MV-4-11 (cell line): ENCODE measurements at regions not wholly inside any gene's neighbourhood (a gene's known extent, or its start where the extent isn't known, plus 50 kb on each side); places are given as distances from the start of the nearest gene placed in this dataset.
A peak's percentile ranks its signal among the peaks of the same experiment; 100 is the strongest.
"Not testable (repeated sequence)": the region's sequence is repeated elsewhere in the genome, so short reads cannot be mapped to it uniquely, and the experiment has no call there.

Experiments
- DNase-seq: peaks from one replicate; lab custom pipeline; 2025; lab: John Stamatoyannopoulos, UW

DNA sequence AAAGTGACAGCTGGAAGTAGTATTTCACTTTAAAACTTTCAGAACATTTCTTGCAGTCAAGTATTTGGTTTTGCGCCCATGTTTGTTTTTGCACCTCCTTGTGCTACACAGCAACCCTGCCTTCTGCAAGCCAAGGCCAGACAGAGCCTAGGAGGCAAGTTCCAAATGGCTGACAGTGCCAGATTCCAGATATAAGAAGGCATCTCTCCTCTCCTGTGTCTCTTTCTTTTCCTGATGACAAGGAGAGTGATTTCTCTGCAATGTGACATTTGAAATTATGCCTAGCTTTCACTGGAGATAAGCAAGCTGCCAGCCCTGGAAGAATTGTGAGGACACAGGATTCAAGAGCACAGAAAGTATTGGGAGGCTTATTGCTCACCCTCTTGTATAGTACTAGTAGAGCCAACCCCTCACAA, 149.1 kb upstream of the TENT5A start:
- DNase-seq, result no peak

DNA sequence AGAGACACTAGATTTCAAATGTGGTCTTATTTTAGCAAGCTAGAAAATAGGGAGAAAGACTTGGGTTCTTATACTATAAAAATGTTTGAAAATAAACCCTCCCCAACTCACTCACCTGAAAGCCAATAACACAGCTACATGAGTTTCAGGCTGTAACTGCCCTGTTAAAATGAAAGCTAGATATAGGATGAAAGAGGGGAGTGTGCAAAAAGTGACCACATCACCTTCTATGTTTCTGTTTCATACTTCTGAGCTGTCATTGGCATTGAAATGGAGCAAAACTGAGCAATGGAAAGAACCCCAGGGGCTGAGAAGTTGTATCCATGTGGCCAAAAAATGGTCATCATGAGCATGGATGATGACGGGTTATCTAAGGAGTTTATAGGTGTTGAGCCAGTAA, 148.1 kb upstream of the TENT5A start:
- DNase-seq, result no peak

DNA sequence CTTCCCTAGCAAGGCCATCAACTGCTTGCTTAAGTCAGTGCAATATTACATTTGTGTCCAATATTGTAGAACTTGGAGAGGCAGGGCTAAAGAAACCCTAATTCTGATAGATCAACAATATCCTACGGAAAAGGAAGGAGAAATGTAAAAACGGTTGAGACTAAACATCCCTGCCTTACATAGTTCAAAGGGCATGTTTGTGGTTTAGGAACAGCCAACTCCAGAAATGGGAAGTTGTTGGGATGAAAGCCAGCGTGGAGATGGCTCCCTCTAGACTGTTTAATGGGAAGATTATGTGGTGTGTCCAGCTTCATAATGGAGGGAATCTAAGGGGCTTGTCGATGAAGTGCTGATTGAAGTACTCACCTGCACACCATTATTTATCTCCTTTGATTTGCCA, 145.3 kb upstream of the TENT5A start:
- no peak for DNase-seq

DNA sequence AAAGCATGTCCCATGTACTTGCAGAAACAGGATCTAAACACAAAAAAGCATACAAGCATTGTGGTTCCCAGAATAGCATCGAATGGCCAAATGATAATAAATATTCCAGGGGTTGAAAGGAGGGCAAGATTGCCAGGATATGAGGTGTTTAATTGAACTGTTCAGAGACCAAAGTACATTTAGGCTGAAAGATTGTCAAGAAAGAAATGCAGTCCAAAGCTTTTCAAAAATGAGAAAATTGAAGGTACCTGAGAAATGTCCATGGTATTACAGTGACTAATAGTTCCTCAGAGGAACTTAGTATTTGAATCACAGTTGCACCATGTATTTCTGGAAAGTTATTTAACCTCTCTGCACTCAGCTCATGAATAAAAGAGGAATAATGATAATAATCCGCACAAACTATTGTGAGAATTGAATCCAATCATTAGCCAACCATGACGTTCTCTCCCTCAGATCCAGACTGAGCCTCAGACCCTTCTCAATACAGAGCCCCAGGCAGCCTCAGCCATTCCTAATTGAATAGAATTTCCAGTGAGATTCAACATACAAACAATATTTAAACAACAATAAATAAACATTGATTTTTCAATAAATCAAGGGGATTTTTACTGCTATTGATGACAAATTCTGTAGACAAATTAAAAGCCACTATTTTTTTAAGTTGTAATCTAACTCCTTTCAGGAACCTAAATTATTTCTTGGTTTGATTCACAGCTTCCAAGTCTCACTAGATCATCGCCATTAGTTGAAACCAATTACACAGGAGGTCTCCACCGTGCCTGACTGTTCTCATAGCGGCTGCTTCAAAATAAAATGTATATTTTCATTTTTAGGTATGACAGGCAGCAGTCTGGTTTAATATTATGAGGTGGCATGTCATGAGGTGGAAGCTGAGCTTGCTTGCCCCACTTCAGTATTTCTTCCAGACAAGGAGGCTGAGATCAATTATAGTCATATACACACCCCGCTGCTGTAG, 144.3 kb upstream of the TENT5A start:
- no peak for DNase-seq

DNA sequence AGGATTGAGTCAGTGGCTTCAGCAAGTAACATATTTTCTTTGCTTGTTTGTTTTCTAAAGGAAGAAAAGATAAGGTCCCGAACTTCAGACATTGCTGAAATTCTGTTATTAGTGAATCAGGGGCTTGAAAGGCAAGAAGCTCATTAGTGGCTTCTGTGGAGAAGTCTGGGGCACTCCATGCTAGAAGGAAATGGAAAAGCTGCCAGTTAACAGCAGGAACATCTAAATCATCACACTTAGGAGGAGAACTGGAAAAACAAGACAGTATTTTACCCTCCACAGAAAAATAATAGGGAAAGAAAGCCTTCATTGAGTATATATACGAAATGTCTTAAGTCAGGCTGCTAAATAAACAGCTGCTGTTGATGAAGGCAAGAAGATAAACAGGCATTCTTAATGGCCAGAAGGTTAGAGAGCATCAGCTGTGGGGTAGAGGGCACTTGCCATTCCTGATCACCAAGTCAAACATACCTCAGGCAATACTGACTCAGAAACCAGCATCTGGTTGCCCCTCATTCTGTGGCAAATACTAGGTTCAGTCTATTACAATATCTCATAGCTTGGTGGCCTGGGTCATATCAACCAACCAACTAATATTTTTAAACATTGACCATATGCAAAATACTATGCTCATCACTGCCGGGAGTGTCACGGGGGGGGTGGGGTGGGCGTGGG, 143.2 kb upstream of the TENT5A start:
- no peak for DNase-seq

DNA sequence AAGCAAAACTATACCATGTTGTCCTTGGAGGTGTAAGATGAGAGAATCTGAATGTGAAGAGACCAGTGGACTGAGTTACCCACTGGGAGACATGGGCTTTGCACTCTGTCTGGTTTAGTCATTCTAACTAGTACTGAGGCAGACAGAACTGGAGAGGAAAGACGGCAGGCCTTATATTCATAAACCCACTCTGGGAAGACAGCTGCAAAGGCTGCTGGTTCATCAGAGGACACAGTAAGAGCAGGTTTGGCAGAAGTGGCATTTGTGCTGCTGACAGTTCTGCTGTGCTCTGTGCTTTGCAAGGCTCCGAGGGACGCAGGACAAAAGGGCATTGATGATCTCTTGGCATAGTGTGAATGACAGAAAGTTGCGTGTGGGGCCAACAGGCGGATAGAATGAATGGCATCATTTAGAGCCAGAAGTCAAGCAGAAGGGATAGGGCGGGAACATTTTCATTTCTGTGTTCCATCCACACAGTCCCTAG, 142.3 kb upstream of the TENT5A start:
- no peak for DNase-seq

DNA sequence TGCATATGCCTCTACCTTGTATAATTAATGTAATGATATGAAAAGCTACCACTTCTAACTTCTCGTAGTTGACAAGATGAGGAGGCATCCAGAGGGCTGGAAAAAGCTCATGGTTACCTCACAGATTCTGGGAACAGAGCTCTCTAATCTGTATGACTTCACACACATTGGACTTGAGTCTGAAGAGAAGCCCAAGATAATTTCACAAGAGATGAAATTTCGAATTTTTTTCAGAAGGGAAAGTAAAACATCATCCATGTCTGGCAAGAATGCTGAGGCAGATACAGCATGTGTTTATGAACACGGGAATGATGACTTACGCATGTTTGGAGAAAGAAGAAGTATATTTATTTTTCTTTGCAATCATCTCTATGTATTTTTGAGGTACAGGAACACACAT, 141.8 kb upstream of the TENT5A start:
- DNase-seq, result no peak

DNA sequence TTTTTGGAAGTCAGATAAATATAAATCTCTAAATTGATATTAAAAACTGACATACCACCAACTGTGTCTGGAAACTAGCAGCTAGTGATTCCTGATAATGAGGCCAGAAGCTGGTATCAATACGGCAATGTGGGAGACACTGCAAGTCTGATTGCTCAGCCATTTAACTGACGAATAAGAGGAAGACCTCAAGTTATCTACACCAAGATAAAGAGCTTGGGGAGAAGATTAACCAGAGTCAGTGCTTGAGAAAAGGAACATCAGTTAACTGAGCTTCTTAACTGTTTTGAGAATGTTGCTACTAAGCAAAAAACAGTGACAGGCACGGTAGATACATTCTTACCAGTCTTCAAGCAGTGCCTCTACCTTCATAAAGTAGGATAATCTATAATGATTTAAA, 140.4 kb upstream of the TENT5A start:
- no peak for DNase-seq

DNA sequence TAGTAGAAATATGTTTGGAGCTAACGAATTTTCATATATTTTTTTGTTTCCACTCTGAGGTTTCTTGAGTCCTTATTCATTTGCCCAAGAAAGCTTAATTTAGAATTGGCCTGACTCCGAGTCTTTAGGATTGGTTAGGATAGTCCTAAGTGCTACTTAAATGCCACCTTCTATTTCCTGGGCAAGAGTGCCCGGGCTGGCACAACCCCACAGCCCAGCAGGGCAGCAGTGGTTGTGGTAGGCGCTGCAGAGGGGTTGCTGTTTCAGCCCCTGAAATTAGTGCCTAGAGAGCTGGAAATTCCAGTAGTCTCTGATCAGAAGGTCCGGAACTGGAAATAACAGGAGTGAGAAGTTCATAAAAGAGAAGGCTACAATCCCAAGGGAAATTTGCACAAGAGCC, 139.4 kb upstream of the TENT5A start:
- DNase-seq, result no peak

DNA sequence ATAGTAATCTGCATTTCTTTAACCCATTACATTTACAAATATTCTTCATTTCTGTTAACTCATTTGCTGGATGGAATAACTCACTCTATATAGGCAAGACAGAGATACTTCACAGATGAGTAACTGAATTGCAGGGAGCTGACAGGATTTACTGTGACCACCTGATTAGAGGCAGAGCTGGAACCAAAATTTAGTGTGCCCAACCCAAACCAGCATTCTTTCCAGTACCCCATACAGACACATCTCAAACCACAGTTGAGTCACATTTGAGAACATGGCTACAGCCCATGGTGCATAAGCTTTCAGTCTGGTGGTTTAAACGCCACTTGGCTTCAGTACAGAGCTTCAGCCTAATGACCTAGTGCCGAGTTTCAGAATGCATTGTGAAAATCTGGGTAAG, 138.4 kb upstream of the TENT5A start:
- no peak for DNase-seq

DNA sequence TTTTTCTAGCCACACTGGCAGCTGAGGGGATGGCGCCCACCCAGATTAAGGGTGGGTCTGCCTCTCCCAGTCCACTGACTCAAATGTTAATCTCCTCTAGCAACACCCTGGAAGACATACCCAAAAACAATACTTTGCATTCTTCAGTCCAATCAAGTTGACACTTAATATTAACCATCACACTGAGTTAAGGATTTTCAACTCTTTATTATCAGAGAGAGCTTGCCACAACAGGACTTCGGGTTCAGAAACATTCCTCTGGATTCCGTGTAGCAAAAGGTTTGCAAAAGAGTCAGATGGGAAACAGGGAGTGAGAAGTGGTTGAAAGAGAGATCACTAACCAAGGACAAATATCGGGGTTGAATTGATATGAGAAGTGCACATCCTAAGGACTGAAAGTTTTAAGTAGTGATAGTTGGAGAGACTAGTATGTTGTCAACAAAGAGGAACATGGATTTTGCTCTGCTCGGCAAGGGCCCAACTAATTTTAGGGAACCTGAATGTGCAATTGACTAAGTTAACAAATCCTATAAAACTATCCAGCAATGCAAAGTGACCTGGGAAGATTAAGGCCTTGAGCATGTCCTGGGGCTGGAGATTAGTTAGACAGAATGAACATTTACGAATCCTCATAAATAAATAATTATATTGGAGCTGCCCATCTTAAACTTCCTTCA, 137.0 kb upstream of the TENT5A start:
- peak; percentile 34 for DNase-seq

DNA sequence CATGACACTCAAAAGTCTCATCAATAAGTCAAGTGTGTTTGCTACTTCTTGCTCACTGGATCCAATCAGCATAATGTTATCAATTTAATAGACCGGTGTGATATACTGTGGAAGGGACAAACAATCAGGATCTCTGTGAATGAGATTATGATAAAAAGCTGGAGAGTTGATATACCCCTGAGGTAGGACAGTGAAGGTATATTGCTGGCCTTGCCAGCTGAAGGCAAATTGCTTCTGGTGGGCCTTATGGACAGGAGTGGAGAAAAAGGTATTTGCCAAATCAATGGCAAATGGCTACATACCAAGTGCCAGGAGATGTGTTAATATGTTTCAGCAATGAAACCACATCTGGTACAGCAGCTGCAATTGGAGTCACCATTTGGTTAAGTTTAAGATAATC, 134.4 kb upstream of the TENT5A start:
- not testable (repeated sequence) for DNase-seq

DNA sequence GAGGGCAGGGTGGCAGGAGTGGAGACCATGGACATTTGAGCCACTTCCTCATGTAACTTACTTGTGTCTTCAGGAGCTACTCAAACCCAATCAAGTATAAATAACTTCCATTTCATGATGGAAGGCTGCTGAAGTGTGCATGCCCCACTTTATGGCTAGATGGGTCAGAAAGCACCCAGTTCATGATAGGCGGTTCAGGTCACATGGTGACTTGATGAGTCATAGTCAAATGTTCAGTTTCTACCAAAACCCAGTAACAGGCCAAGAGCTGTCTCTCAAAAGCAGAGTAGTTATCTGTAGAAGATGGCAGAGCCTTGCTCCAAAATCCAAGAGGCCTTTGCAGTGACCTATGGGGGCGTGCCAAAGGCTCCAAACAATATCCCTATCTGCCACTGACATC, 133.7 kb upstream of the TENT5A start:
- DNase-seq, result no peak

DNA sequence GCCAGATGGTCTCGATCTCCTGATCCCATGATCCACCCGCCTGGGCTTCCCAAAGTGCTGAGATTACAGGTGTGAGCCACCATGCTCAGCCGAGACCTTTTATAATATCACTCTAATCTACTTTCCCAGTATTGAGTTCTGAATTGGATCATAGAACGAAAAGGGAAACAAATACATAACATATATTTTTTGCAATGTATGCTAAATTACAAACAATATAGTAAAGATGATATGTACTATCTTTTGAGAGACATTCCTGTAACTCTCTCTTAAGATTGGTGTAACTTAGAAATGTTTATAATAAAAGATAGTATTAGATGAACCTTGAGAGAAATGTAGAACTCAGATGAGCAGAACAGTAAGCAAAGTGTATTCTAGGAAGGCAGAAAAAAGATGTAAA, 129.2 kb upstream of the TENT5A start:
- DNase-seq, result no peak

DNA sequence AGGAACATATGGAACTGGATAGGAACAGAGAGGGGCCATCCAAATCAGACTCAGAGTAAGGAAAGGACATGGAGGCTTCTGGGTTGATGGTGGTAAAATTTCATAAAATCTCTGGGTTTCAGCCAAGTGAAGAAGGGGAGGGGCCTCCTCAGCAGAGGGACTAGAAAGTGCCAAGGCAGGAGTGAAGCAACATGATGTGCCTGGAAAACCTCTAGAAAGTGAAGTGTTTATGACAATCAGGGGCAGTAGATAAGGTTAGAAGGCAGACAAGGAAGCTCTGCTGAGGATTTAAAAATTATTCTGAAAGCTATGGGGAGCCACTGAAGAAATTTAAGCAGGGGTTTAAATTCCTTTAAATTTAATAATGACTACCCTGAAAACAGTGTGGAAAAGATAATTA, 126.0 kb upstream of the TENT5A start:
- DNase-seq, result peak; percentile 6

DNA sequence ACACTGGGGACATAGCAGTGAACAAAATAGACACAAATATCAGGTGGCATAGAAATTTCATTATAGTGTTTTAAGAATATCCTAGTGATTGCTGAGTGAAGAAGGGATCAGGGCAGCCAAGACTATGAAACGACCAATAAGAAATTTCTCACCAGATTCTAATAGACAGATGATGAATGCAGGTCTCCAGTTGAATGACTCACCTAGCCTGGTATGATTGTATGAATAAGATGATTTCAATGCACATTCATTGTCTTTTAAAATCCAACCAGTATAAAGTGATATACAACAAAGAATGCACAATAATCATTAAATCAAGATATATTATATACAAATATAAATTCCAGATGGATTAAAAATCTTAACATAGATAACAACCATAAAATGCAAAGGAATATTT, 124.5 kb upstream of the TENT5A start:
- no peak for DNase-seq

DNA sequence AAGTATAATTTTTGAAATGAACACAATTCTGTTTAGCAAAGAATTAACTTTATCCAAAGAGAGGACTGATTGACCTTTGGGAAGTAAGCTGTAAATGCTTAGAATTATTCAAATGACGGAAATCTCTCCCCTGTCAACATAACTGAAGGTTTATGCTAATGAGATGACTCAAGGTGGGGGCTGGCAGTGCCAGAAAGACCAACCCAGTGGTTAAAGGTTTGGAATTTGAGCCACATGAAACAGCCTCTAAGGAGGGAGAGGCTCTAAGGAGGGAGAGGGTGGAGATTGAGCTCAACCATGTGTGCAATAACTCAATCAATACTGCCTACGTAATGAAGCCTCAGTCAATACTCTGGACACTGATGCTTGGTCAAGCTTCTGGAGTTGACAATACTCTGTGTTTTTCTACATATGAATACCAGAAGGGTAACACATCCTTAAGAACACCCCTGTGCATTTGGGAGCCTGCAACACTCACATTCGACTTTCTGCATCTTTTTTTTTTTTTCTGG, 123.4 kb upstream of the TENT5A start:
- no peak for DNase-seq

DNA sequence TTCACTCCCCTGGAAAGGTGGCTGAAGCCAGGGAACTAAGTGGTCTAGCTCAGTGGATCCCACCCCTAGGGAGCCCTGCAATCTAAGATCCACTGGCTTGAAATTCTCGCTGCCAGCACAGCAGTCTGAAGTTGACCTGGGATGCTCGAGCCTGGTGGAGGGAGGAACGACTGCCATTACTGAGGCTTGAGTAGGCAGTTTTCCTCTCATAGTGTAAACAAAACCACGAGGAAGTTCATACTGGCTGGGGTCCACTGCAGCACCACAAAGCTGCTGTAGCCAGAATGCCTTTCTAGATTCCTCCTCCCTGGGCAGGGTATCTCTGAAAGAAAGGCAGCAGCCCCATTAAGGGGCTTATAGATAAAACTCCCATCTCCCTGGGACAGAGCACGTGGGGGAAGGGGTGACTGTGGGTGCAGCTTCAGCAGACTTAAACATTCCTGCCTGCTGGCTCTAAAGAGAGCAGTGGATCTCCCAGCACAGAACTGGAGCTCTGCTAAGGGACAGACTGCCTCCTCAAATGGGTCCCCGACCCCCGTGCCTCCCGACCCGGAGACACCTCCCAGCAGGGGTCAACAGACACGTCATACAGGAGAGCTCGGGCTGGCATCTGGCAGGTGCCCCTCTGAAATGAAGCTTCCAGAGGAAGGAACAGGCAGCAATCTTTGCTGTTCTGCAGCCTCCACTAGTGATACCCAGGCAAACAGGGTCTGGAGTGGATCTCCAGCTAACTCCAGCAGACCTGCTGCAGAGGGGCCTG, 117.4 kb upstream of the TENT5A start:
- DNase-seq, result not testable (repeated sequence)

DNA sequence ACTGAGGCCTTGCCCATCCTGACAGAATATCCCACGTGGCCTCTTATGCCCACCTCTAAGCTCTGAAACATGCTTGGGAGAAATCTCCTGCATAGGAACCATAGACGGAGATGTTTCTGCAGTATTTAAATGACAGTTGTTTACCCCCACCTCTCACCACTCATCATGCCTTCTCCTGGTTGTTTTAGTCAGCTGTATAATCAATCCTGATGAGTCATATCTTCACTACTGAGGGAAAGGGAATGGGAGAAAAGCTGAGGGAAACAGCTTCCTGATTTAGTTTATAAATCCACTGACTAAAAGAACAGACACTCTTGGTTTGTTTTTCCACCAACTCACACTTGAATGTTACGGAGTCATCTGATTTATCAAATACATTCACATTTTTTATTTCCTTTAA, 113.2 kb upstream of the TENT5A start:
- DNase-seq, result no peak

DNA sequence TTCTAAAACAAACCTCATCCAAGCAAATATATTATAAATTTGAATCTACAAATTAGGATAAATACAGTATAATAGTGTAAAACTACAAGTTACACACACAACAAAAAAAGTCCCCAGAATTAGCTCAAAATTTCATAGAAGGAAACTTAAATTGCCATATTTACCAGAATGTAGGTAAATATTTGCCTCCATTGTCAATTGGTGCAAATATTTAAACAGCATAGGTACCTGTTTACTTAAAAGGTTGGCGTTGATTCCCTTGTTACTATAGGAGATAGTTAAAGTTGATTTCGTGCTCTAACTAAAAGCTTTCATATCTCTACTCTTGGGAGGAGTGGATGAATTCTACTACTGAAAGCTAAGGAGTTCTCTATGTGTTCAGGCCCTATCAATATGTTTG, 111.6 kb upstream of the TENT5A start:
- no peak for DNase-seq

DNA sequence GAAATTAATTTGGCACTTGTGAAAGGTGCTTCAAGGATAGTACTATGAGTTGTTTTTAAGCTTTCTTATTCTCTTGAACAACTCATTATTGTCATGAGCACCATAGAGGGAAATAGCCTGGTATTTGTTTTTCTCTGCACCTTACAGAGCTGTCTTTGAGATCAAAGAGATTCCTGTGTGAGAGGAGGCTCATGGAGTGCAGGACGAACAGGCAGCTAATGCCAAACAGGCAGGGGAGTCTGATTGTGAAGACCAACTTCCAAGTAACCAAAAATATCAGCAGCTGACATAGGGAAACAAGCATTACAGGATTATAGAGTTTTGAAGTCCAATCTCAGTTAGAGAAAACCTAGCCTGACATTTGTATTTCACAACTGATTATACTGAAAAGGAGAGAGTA, 110.6 kb upstream of the TENT5A start:
- no peak for DNase-seq

DNA sequence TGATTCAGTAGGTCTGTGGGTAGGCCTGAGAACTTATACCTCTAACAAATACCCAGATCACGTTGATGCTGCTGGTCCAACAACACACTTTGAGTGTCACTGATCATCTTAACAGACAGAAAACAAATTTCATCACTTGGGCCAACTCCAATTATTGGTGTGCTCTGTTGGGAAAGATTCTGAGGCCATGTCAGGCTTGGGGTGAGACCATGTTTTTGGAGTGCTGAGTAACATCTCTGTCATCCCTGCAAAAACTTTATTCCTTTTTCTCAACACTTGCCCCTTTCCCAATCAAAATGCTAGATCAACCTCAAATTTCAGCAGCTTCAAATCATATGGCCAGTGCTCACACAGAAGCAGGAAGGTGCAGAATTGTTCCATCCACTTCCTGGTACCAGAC, 108.8 kb upstream of the TENT5A start:
- DNase-seq, result no peak
